NCI-H2227 (cell line): ENCODE measurements at regions not wholly inside any gene's neighbourhood (a gene's known extent, or its start where the extent isn't known, plus 50 kb on each side); places are given as distances from the start of the nearest gene placed in this dataset.

Source experiments
- DNase-seq: peaks from one replicate; lab custom pipeline; 2025; ENCODE audit not compliant: unreplicated experiment; lab: John Stamatoyannopoulos, UW

GRCh38 chr13:79090552-79091124, 315.4 kb downstream of the RBM26 start:
- no peak for DNase-seq

GRCh38 chr13:79084802-79085424, 321.1 kb downstream of the RBM26 start:
- no peak for DNase-seq

- DNase-seq, result no peak
These were observed 324.1 kb downstream of the RBM26 start for GRCh38 chr13:79081942-79082341.

GRCh38 chr13:79079351-79079839, 326.7 kb downstream of the RBM26 start:
- DNase-seq, result no peak

GRCh38 chr13:79075703-79076102, 330.4 kb downstream of the RBM26 start:
- DNase-seq, result no peak

- no peak for DNase-seq
These were observed 335.6 kb downstream of the RBM26 start for GRCh38 chr13:79070343-79070974.

GRCh38 chr13:79062291-79062690, 343.8 kb downstream of the RBM26 start:
- no peak for DNase-seq

- no peak for DNase-seq
These were observed 345.8 kb downstream of the RBM26 start for GRCh38 chr13:79060216-79060615.

GRCh38 chr13:79056706-79057105, 349.3 kb downstream of the RBM26 start:
- DNase-seq, result no peak

GRCh38 chr13:79051472-79051871, 354.6 kb downstream of the RBM26 start:
- no peak for DNase-seq

- DNase-seq, result no peak
These were observed 361.6 kb downstream of the RBM26 start for GRCh38 chr13:79044415-79044814.

- no peak for DNase-seq
These were observed 362.8 kb downstream of the RBM26 start for GRCh38 chr13:79043208-79043607.

GRCh38 chr13:79037197-79037596, 368.9 kb downstream of the RBM26 start:
- no peak for DNase-seq

- DNase-seq, result no peak
These were observed 371.7 kb downstream of the RBM26 start for GRCh38 chr13:79034341-79034740.

- no peak for DNase-seq
These were observed 371.6 kb upstream of the OBI1 start for GRCh38 chr13:79030513-79030912.

- DNase-seq, result no peak
These were observed 359.2 kb upstream of the OBI1 start for GRCh38 chr13:79018166-79018565.

- no peak for DNase-seq
These were observed 352.2 kb upstream of the OBI1 start for GRCh38 chr13:79011179-79011578.

- no peak for DNase-seq
These were observed 345.3 kb upstream of the OBI1 start for GRCh38 chr13:79003989-79004898.

GRCh38 chr13:78999494-78999893, 340.5 kb upstream of the OBI1 start:
- no peak for DNase-seq

- no peak for DNase-seq
These were observed 339.8 kb upstream of the OBI1 start for GRCh38 chr13:78998630-78999315.
